Right cardiac atrium (tissue), 5 donors: ENCODE measurements at regions not wholly inside any gene's neighbourhood (a gene's known extent, or its start where the extent isn't known, plus 50 kb on each side); places are given as distances from the start of the nearest gene placed in this dataset.

Experiments used
- ATAC-seq, 2 donors: fragments of 200-7000 bp; cut with Tn5 transposase; one replicate each; pipeline versions ENCODE4 v1.8.0 to v1.9.1; 2020; ENCODE audit warnings: moderate library complexity in 2 of 2, mild to moderate bottlenecking in 1 of 2
- DNase-seq, 3 donors: peaks; one replicate each; pipeline ENCODE4 v3.0.0-alpha.2; 2020
- H3K27ac ChIP-seq: one replicate; pipeline ENCODE4 v1.5.1; 2013; ENCODE audit warnings: mild to moderate bottlenecking, low read length, control low read depth, moderate library complexity
- H3K27me3 ChIP-seq: one replicate; pipeline ENCODE4 v1.6.1; 2013; ENCODE audit not compliant: control insufficient read depth, insufficient read depth
- H3K4me1 ChIP-seq: one replicate; pipeline ENCODE4 v1.6.1; 2013; ENCODE audit warnings: low read length; ENCODE audit not compliant: control insufficient read depth, insufficient read depth
- H3K4me3 ChIP-seq: one replicate; pipeline ENCODE4 v1.5.1; 2013; ENCODE audit warnings: low read length, control low read depth
- H3K9me3 ChIP-seq: one replicate; pipeline ENCODE4 v1.6.1; 2013; ENCODE audit warnings: low read length; ENCODE audit not compliant: control insufficient read depth
- WGBS: extraction: QIAGEN DNeasy Blood & Tissue Kit; methylation state at CpG from one replicate; pipeline ENCODE4 v1.1.7; 2013; 5-methylcytosine and 5-hydroxymethylcytosine counted together
- intact Hi-C, 4 donors: fragments of 100-400 bp; cut with DNase I; formaldehyde crosslinking; loops; one replicate each; pipeline versions ENCODE4 v1.11.0 to v1.14.0; 2022 to 2023
- donor health status: healthy with polysubstance abuse.
- donor health status: DM: no; HTN: yes; CAD: no.
- donor health status: DM: no; HTN: no; CAD: no.
- donor health status: DM: no; HTN: yes; CAD: no; lungs with severe emphysema.
- donor health status: DM: yes; HTN: yes; CAD: no.

GRCh38 chr11:130635937-130636630, 187.6 kb downstream of the ADAMTS15 start:
- Histone ChIP-seq H3K4me3 (no peak overlapping the region), H3K9me3 (no peaks in the 10 kb centered on the region), H3K27ac (no peak overlapping the region), H3K27me3 (no peaks in the 10 kb centered on the region), H3K4me1 (no peaks in the 10 kb centered on the region)
- no peak for DNase-seq
- intact Hi-C loops, result no loop called here
- ATAC-seq, result no peak
- WGBS, result 93% methylated on average over 5 of the region's 5 CpGs

- no peak overlapping the region for H3K4me3 ChIP-seq
- no peak for ATAC-seq
These were observed 188.4 kb downstream of the ADAMTS15 start for GRCh38 chr11:130636722-130637464.

DNA sequence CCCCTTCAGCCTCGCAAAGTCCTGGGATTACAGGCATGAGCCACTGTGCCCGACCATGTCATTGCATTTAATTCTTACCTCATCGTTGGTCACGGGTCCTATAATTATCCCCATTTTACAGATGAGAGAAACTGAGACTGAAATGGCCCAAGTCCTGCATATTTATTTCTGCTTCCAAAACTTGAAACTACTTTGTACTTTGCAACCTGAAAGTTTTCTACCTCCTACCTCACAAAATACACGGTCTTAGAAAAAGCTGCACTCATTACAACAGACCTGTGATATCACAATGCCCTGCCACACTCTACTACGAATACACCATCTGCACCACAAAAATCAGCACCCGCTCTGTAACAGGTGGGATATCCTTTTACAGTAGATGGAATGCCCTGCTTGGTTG, 189.1 kb downstream of the ADAMTS15 start:
- 97% methylated on average over 7 of the region's 7 CpGs for WGBS
- Histone ChIP-seq H3K27me3 (no peaks in the 10 kb centered on the region), H3K4me3 (no peak overlapping the region), H3K9me3 (no peaks in the 10 kb centered on the region), H3K27ac (no peak overlapping the region), H3K4me1 (no peaks in the 10 kb centered on the region)
- intact Hi-C loops, result no loop called here
- no peak for DNase-seq
- ATAC-seq, result no peak

More at GRCh38 chr11:130636722-130637464, 188.4 kb downstream of the ADAMTS15 start:
- Histone ChIP-seq H3K4me1 (no peaks in the 10 kb centered on the region), H3K27me3 (no peaks in the 10 kb centered on the region), H3K9me3 (no peaks in the 10 kb centered on the region), H3K27ac (no peak overlapping the region)
- no peak for DNase-seq
- WGBS, result 85% methylated on average over 9 of the region's 9 CpGs
- intact Hi-C loops, result no loop called here

DNA sequence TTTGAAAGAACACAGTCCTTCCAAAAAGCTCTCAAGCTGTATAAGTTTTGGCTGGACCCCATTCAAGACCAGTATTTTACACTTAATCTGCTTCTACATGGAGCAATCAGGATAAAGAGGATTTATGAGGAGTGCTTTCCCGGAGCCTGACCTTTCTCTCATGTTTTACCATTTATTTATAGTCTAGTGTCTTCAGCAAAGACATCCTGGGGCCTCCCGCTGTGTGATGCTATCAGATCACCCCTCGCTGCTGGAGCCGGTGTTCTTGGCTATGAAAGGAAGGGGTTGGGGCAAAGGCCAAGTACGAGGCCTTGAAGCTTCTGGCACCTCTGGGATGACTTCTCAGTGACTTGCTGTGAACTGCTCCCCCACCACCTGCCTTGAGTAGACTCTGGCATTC, 189.6 kb downstream of the ADAMTS15 start:
- Histone ChIP-seq H3K27ac (no peak overlapping the region), H3K4me1 (no peaks in the 10 kb centered on the region), H3K27me3 (no peaks in the 10 kb centered on the region), H3K4me3 (no peak overlapping the region), H3K9me3 (no peaks in the 10 kb centered on the region)
- 33% methylated on average over 5 of the region's 5 CpGs for WGBS
- ATAC-seq (no peak), DNase-seq (no peak)
- intact Hi-C loops, result no loop called here

DNA sequence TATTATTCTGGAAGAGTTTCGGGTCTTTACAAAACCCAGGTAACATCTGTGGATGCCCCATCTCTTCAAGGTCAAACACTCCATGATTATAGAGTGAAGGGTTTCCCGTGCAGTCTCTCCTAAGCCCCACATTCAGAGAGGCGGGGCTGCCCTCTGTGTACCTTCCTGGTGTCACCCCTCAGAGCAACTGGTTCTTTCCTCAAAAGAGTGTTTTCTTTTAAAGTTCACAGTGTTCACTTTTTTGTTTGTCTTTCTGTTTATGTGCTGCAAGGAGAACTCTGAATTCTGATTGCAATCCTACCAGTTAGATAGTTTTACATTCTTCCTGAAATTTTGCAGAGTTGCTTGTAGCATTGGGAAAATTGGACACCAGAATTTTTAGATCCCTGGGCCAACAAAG, 190.2 kb downstream of the ADAMTS15 start:
- DNase-seq, result no peak
- Histone ChIP-seq H3K4me1 (no peaks in the 10 kb centered on the region), H3K9me3 (no peaks in the 10 kb centered on the region), H3K4me3 (no peak overlapping the region), H3K27me3 (no peaks in the 10 kb centered on the region), H3K27ac (no peak overlapping the region)
- ATAC-seq, result no peak
- 92% methylated on average over 3 of the region's 3 CpGs for WGBS
- intact Hi-C loops, result no loop called here

DNA sequence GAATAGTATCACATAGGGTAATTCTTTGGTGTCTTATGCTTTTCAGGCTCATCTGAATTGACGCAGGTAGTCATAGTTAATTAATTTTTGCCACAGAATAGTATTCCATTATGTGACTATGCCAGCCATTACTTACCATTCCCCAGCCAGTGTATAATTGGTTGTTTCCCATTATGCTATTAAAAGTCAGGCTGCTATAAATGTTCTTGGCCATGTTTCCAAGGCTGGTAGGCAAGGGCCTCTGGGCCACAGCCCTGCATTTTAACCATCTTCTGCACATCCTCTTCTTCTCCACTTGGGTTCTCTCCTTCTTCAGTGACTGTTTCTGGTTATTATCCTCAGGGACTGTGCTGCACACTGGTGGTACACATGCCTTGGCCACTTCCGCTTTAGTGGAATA, 190.9 kb downstream of the ADAMTS15 start:
- H3K27me3 ChIP-seq, result no peaks in the 10 kb centered on the region
- intact Hi-C loops, result no loop called here

GRCh38 chr11:130640526-130640925, 192.1 kb downstream of the ADAMTS15 start:
- Histone ChIP-seq H3K27ac (no peak overlapping the region), H3K9me3 (no peaks in the 10 kb centered on the region), H3K4me1 (peaks cover 6% of the 10 kb centered on the region), H3K4me3 (no peak overlapping the region), H3K27me3 (no peaks in the 10 kb centered on the region)
- intact Hi-C loops, result loop anchor here in 1 of 4 donors (10.0 kb wide), 1 partner anchor 186 kb away; no protein-coding TSS in a partner anchor
- ATAC-seq (no peak), DNase-seq (no peak)
- WGBS, result 95% methylated on average over 7 of the region's 7 CpGs

More for the DNA sequence above, 190.9 kb downstream of the ADAMTS15 start:
- 96% methylated on average over 2 of the region's 2 CpGs for WGBS
- no peak overlapping the region for H3K27ac ChIP-seq
- peaks cover 3% of the 10 kb centered on the region for H3K4me1 ChIP-seq
- H3K4me3 ChIP-seq, result no peak overlapping the region
- no peak for DNase-seq
- no peaks in the 10 kb centered on the region for H3K9me3 ChIP-seq
- ATAC-seq, result no peak

DNA sequence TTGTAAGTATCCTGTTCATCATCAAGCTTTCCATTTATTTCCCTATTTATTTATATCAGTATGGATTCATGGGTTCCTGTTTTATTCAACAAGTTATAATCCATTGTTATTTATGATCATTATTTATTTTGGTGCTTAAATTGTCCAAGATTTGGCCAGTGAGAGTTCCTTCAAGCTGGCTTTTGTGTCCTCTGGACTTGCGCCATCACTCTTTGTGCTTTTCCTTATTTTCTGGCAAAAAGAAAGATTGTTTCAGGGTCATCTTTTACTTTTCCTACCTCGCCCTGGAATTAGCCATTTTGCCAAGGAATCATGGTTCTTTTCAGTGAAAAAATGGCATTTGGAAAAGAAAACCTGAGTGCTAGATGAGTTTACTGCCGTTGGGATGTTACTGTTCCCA, 193.4 kb downstream of the ADAMTS15 start:
- intact Hi-C loops, result loop anchor here in 1 of 4 donors (10.0 kb wide), 1 partner anchor 187 kb away; no protein-coding TSS in a partner anchor
- Histone ChIP-seq H3K4me3 (no peak overlapping the region), H3K27me3 (no peaks in the 10 kb centered on the region), H3K27ac (no peak overlapping the region), H3K4me1 (peaks cover 6% of the 10 kb centered on the region), H3K9me3 (no peaks in the 10 kb centered on the region)
- 74% methylated on average over 3 of the region's 3 CpGs for WGBS
- ATAC-seq (no peak), DNase-seq (no peak)

GRCh38 chr11:130642994-130643393, 194.5 kb downstream of the ADAMTS15 start:
- no peak for ATAC-seq
- 74% methylated on average over 1 of the region's 1 CpG for whole genome bisulfite sequencing
- intact Hi-C loops, result loop anchor here in 1 of 4 donors (10.0 kb wide), 1 partner anchor 188 kb away; no protein-coding TSS in a partner anchor

DNA sequence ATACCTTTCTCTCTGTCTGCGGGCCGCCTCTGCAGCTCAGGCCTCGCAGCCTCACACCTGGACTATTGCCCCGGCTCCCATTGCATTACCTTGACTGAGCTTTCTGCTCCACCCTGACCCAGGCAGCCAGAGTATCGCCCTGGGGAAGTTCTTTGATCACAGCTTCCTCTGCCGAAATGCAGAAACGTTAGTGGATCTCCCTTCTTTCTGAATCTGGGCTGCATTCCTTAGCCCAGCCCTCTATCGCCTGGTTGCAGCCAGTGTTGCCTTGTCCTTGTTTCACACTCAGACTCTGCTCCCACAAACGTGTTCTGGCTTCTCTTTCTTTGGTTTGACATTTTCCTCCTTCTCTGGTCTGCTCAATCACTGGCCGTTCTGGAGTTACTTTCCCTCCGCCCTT, 195.7 kb downstream of the ADAMTS15 start:
- peak in 1 of 2 donors; percentile 6 for ATAC-seq
- 53% methylated on average over 11 of the region's 11 CpGs for WGBS

More at GRCh38 chr11:130642994-130643393, 194.5 kb downstream of the ADAMTS15 start:
- Histone ChIP-seq H3K4me1 (peaks cover 6% of the 10 kb centered on the region), H3K27me3 (no peaks in the 10 kb centered on the region), H3K27ac (no peak overlapping the region), H3K4me3 (no peak overlapping the region), H3K9me3 (no peaks in the 10 kb centered on the region)
- DNase-seq, result no peak

GRCh38 chr11:130645164-130645842, 196.9 kb downstream of the ADAMTS15 start:
- no peak for DNase-seq
- intact Hi-C loops, result loop anchor here in 1 of 4 donors (10.0 kb wide), 1 partner anchor 191 kb away; no protein-coding TSS in a partner anchor
- WGBS, result 91% methylated on average over 10 of the region's 10 CpGs
- Histone ChIP-seq H3K4me1 (peaks cover 17% of the 10 kb centered on the region), H3K27ac (no peak overlapping the region), H3K27me3 (no peaks in the 10 kb centered on the region), H3K4me3 (no peak overlapping the region), H3K9me3 (no peaks in the 10 kb centered on the region)
- ATAC-seq, result no peak

More for the DNA sequence above, 195.7 kb downstream of the ADAMTS15 start:
- no peak for DNase-seq
- Histone ChIP-seq H3K9me3 (no peaks in the 10 kb centered on the region), H3K27ac (no peak overlapping the region), H3K4me3 (no peak overlapping the region), H3K4me1 (peaks cover 6% of the 10 kb centered on the region), H3K27me3 (no peaks in the 10 kb centered on the region)
- intact Hi-C loops, result loop anchor here in 1 of 4 donors (10.0 kb wide), 1 partner anchor 189 kb away; no protein-coding TSS in a partner anchor
